Esophagus muscularis mucosa (tissue), 3 donors: ENCODE measurements at regions not wholly inside any gene's neighbourhood (a gene's known extent, or its start where the extent isn't known, plus 50 kb on each side); places are given as distances from the start of the nearest gene placed in this dataset.
"Not testable (repeated sequence)": the region's sequence is repeated elsewhere in the genome, so short reads cannot be mapped to it uniquely, and the experiment has no call there.

Source experiments
- CTCF ChIP-seq, 3 experiments: fragments of 200-600 bp in 2 of 3; fragments of 450-650 bp in 1 of 3; sonication (generic) in 2 of 3; IDR thresholded peaks; one replicate each; pipeline ENCODE4 v1.5.1; 2017 to 2019; ENCODE audit warnings: antibody characterized with exemption in 3 of 3, mild to moderate bottlenecking in 2 of 3, moderate library complexity in 1 of 3
- POLR2AphosphoS5 ChIP-seq, 2 donors: sonication (generic); formaldehyde crosslinking; IDR thresholded peaks; one replicate each; pipeline ENCODE4 v1.6.1; 2017; ENCODE audit warnings: antibody characterized with exemption in 2 of 2

GRCh38 chr6:84291033-84291432, 63.6 kb upstream of the CEP162 start:
- TF ChIP-seq CTCF, POLR2AphosphoS5 (IDR thresholded peaks at IDR 0.05): not testable (repeated sequence)
